ENCODE measurements at regions not wholly inside any gene's neighbourhood (a gene's known extent, or its start where the extent isn't known, plus 50 kb on each side); places are given as distances from the start of the nearest gene placed in this dataset.

GRCh38 chr4:115607311-115607710, 493.9 kb upstream of the NDST4 start:
- TF ChIP-seq CTCF (conservative IDR thresholded peaks at IDR 0.05) (no peak), ZFX (IDR thresholded peaks at IDR 0.05) (no peak)

Data from C4-2B (cell line).